Endodermal cell (in vitro differentiated cells): ENCODE measurements at regions not wholly inside any gene's neighbourhood (a gene's known extent, or its start where the extent isn't known, plus 50 kb on each side); places are given as distances from the start of the nearest gene placed in this dataset.

Experiments
- DNase-seq: peaks from one replicate; pipeline ENCODE4 v3.0.0-alpha.2; 2017
- H3K27ac ChIP-seq: 2 replicates; pipeline ENCODE4 v1.5.1; 2013; ENCODE audit warnings: mild to moderate bottlenecking, low read depth, low read length, moderate library complexity
- H3K27me3 ChIP-seq: 2 replicates; pipeline ENCODE4 v1.6.1; 2013; ENCODE audit warnings: mild to moderate bottlenecking, low read length, moderate library complexity; ENCODE audit not compliant: insufficient read depth, control insufficient read depth, poor library complexity, severe bottlenecking
- H3K36me3 ChIP-seq: 2 replicates; pipeline ENCODE4 v1.7.0; 2013; ENCODE audit warnings: mild to moderate bottlenecking, low read length, moderate library complexity; ENCODE audit not compliant: control insufficient read depth, insufficient read depth
- H3K4me1 ChIP-seq: one replicate; pipeline ENCODE4 v1.7.0; 2013; ENCODE audit warnings: low read length; ENCODE audit not compliant: control insufficient read depth, insufficient read depth
- H3K4me3 ChIP-seq: 2 replicates; pipeline ENCODE4 v1.5.1; 2013; ENCODE audit warnings: mild to moderate bottlenecking, low read length, moderate library complexity
- H3K9ac ChIP-seq: 2 replicates; pipeline ENCODE4 v1.6.1; 2013; ENCODE audit warnings: mild to moderate bottlenecking, low read length, moderate library complexity; ENCODE audit not compliant: poor library complexity, severe bottlenecking; ENCODE audit errors: extremely low read depth
- H3K9me3 ChIP-seq: 2 replicates; pipeline ENCODE4 v1.6.1; 2013; ENCODE audit warnings: mild to moderate bottlenecking, low read length, moderate library complexity; ENCODE audit not compliant: control insufficient read depth
- H3K27ac Mint-ChIP-seq: 2 replicates; pipeline ENCODE4 v1.8.0; 2020; ENCODE audit warnings: mixed read lengths
- H3K27me3 Mint-ChIP-seq: 2 replicates; pipeline ENCODE4 v1.8.0; 2021; ENCODE audit warnings: mild to moderate bottlenecking, mixed read lengths; ENCODE audit not compliant: insufficient read depth
- H3K36me3 Mint-ChIP-seq: 2 replicates; pipeline ENCODE4 v1.8.0; 2020; ENCODE audit warnings: low read depth, mixed read lengths
- H3K4me1 Mint-ChIP-seq: 2 replicates; pipeline ENCODE4 v1.8.0; 2020; ENCODE audit warnings: mixed read lengths
- H3K4me3 Mint-ChIP-seq: 2 replicates; pipeline ENCODE4 v1.8.0; 2020; ENCODE audit warnings: mild to moderate bottlenecking, moderate library complexity, mixed read lengths
- H3K9me3 Mint-ChIP-seq: 2 replicates; pipeline ENCODE4 v1.8.0; 2020; ENCODE audit warnings: mild to moderate bottlenecking, mixed read lengths
- WGBS, 2 experiments: methylation state at CpG; one replicate each; pipeline versions ENCODE4 v1.1.5 to v1.1.7; 2013; ENCODE audit warnings: missing lambda C conversion rate in 2 of 2, mixed read lengths in 1 of 2; ENCODE audit not compliant: insufficient coverage in 1 of 2, insufficient read length in 1 of 2; 5-methylcytosine and 5-hydroxymethylcytosine counted together
- TF ChIP-seq, protein P1 (sequence below): fragments of 200-600 bp; sonication (generic); conservative IDR thresholded peaks from 2 replicates; pipeline ENCODE4 v1.5.0; 2021; ENCODE audit warnings: antibody characterized with exemption, mild to moderate bottlenecking

GRCh38 chr1:4137621-4138415 is 237.7 kb upstream of the C1orf174 start:
- H3K9me3 ChIP-seq: peaks cover 9% of the 10 kb centered on the region
- no peaks in the 10 kb centered on the region for H3K27me3 ChIP-seq
- 64 to 81% methylated on average over 5 to 14 of the region's 14 CpGs for WGBS, 2 experiments
- Mint-ChIP-seq H3K27ac (peak overlapping the region; percentile 36), H3K36me3 (no peaks in the 10 kb centered on the region), H3K4me1 (peaks cover 7% of the 10 kb centered on the region), H3K9me3 (peaks cover 3% of the 10 kb centered on the region), H3K4me3 (no peak overlapping the region), H3K27me3 (no peaks in the 10 kb centered on the region)
- peak; percentile 78 for DNase-seq
- no peak overlapping the region for H3K4me3 ChIP-seq
- H3K27ac ChIP-seq: no peak overlapping the region
- H3K9ac ChIP-seq: no peak overlapping the region
- H3K4me1 ChIP-seq: no peaks in the 10 kb centered on the region
- H3K36me3 ChIP-seq: no peaks in the 10 kb centered on the region
- TF ChIP-seq, protein P1, sequence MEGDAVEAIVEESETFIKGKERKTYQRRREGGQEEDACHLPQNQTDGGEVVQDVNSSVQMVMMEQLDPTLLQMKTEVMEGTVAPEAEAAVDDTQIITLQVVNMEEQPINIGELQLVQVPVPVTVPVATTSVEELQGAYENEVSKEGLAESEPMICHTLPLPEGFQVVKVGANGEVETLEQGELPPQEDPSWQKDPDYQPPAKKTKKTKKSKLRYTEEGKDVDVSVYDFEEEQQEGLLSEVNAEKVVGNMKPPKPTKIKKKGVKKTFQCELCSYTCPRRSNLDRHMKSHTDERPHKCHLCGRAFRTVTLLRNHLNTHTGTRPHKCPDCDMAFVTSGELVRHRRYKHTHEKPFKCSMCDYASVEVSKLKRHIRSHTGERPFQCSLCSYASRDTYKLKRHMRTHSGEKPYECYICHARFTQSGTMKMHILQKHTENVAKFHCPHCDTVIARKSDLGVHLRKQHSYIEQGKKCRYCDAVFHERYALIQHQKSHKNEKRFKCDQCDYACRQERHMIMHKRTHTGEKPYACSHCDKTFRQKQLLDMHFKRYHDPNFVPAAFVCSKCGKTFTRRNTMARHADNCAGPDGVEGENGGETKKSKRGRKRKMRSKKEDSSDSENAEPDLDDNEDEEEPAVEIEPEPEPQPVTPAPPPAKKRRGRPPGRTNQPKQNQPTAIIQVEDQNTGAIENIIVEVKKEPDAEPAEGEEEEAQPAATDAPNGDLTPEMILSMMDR: no peak

GRCh38 chr1:4139646-4140045 is 239.6 kb upstream of the C1orf174 start:
- 95% methylated on average over 7 of the region's 8 CpGs; no CpG with 5 or more reads in 1 of the 2 experiments for WGBS, 2 experiments
- no peak for DNase-seq

DNA sequence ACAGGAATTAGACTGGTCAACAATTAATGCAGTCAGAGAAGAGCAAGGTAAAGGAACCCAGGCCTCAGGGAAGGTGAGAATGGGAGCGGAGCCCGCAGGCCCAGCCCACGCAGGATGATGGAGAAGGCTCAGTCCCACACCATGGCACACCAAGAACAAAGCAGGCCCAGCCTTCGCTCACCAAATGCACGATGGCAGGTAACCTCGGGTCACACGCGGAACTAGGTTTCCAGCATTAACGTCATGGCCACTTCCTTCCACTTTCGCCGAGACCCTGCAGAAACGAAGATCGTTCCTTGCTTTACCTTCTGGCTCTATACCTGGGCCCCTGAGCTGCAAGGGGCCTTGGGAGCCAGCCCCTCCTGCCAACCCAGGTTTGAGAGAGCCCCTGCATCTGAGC is 240.2 kb upstream of the C1orf174 start:
- TF ChIP-seq, protein P1: no peak
- peaks cover 3% of the 10 kb centered on the region for H3K9me3 Mint-ChIP-seq
- H3K27me3 Mint-ChIP-seq: no peaks in the 10 kb centered on the region
- no peak overlapping the region for H3K27ac Mint-ChIP-seq
- H3K36me3 Mint-ChIP-seq: no peaks in the 10 kb centered on the region
- no peaks in the 10 kb centered on the region for H3K4me1 ChIP-seq
- H3K4me3 ChIP-seq: no peak overlapping the region
- H3K36me3 ChIP-seq: no peaks in the 10 kb centered on the region
- no peak overlapping the region for H3K9ac ChIP-seq
- peaks cover 9% of the 10 kb centered on the region for H3K9me3 ChIP-seq
- H3K27ac ChIP-seq: no peak overlapping the region
- H3K4me1 Mint-ChIP-seq: peaks cover 7% of the 10 kb centered on the region
- no peak for DNase-seq
- WGBS, 2 experiments: 94% methylated on average over 4 to 13 of the region's 13 CpGs
- H3K27me3 ChIP-seq: no peaks in the 10 kb centered on the region
- H3K4me3 Mint-ChIP-seq: no peak overlapping the region

More at GRCh38 chr1:4139646-4140045, 239.6 kb upstream of the C1orf174 start:
- Mint-ChIP-seq H3K4me1 (peaks cover 7% of the 10 kb centered on the region), H3K27me3 (no peaks in the 10 kb centered on the region), H3K27ac (no peak overlapping the region), H3K9me3 (peaks cover 3% of the 10 kb centered on the region), H3K4me3 (no peak overlapping the region), H3K36me3 (no peaks in the 10 kb centered on the region)
- Histone ChIP-seq H3K9me3 (peaks cover 9% of the 10 kb centered on the region), H3K9ac (no peak overlapping the region), H3K27me3 (no peaks in the 10 kb centered on the region), H3K4me3 (no peak overlapping the region), H3K4me1 (no peaks in the 10 kb centered on the region), H3K27ac (no peak overlapping the region), H3K36me3 (no peaks in the 10 kb centered on the region)
- TF ChIP-seq, protein P1: no peak
